GM11168 (cell line): ENCODE measurements at regions not wholly inside any gene's neighbourhood (a gene's known extent, or its start where the extent isn't known, plus 50 kb on each side); places are given as distances from the start of the nearest gene placed in this dataset.

Source experiments
- in situ Hi-C: fragments of 300-500 bp; cut with MboI; formaldehyde crosslinking; loops from one replicate; pipeline ENCODE4 v1.12.0; 2022; ENCODE audit warnings: low sequenced_read_pairs; ENCODE audit not compliant: unreplicated experiment

DNA sequence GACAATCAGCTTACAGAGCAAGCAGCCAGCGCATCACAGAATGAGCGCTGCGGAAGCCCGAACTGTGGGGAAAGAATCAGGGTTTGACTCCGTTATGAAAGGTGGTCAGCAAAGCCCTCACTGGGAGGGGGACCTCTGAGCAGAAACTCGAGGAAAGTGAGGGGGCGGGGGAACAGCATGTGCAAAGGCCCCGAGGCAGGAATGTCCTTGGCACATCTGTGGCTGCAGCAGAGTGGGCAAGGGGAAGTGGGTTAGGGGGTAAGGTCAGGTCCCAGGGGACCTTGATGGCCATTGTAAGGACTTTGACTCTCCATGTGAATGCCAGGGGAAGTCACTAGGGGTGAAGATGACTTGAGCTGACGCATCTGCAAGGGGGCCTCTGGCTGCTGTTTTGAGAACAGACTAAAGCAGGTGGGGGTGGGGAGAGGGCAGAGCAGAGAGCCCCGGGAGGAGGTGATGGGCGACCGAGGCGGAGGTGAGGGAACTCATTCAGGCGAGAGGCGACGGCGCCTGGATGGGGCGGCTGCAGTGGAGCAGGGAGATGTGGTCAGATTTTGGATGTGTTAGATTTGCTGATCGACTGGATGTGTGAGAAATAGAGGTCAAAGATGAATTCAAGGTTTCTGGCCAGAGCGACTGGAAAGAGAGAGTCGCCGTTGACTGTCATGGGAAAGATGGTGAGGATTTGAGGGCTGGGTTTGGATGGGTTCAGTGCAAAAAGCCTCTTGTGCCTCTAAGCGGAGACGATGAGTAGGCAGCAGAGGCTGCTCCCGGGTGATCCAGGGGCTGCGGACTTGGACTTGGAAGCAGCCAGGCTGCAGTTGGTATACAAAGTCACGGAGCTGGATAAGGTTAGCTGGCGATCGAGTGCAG lies 108.0 kb upstream of the ZBTB40 start:
- in situ Hi-C loops: no loop called here

DNA sequence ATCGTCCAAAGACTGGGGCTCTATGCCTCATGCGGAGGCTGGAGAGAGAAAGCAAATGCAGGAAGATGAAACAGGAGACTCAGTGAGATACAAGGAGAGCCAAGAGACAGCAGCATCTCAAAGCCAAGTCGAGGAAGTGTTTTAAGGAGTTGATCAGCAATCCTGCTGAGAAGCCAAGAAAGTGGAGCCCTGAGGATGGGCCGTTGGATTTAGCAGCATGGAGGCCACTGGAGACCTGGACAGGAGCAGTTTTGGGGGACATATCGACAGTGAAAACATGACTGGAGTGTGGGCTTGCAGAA lies 107.4 kb upstream of the ZBTB40 start:
- in situ Hi-C loops: no loop called here

DNA sequence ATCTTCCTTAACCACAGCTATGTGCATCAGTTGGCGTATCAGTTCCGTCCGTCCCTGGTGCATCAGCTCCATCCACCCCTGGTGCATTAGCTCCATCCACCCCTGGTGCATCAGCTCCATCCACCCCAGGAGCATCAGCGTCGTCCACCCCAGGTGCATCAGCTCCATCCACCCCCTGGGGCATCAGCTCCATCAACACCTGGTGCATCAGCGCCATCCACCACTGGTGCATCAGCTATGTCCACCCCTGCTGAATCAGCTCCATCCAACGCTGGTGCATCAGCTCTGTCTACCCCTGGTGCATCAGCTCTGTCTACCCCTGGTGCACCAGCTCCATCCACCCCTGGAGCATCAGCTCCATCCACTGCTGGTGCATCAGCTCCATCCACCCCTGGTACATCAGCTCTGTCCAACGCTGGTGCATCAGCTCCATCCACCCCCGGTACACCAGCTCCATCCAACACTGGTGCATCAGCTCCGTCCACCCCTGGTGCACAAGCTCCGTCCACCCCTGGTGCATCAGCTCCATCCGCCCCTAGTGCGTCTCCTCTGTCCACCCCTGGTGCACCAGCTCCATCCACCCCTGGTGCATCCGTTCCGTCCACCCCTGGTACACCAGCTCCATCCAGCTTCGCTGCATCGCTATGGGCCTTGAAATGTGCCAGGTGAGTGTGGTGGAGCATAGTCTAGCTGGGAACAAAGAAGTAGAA lies 106.6 kb upstream of the ZBTB40 start:
- in situ Hi-C loops: no loop called here

DNA sequence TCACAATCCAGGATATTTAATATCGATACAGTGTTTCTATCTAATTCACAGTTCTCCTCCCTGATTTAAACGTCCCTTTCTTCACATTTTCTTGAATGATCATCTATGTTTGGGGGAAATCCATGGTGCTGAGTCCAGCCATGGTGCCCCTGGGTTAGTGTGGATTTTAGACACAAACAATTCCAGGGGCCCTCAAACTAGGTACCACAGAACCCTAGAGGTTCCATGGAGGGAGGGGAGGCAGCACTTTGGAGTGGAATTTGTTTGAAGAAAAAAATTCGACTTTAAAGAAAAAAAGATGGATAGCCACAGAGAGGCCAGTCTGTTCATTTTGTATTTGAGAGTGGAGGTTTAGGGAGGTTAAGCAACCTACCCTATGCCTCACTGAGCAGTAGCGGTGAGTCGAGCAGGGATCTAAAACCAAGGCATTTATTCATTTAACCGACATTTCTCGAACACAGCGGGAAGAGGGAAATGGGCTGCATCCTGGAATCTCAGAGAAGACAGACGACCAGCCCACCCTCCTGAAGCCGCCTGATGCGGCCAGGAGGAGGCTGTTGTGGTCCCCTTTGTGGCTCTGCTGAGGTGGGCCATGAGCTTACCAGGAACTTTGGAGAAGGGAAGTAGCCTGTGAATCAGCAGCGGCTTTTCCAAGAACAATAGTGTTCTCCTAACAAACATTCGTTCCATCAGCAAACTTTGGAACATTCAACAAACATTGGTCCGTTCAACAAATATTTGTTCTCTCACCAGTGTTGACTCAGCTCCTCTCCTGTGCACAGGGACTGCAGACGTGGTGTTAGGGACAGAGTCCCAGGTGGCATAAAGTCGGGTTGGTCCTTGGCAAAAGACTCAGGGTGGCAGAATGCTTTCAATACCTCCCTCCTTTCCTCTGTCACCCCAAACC lies 103.5 kb upstream of the ZBTB40 start:
- in situ Hi-C loops: no loop called here

DNA sequence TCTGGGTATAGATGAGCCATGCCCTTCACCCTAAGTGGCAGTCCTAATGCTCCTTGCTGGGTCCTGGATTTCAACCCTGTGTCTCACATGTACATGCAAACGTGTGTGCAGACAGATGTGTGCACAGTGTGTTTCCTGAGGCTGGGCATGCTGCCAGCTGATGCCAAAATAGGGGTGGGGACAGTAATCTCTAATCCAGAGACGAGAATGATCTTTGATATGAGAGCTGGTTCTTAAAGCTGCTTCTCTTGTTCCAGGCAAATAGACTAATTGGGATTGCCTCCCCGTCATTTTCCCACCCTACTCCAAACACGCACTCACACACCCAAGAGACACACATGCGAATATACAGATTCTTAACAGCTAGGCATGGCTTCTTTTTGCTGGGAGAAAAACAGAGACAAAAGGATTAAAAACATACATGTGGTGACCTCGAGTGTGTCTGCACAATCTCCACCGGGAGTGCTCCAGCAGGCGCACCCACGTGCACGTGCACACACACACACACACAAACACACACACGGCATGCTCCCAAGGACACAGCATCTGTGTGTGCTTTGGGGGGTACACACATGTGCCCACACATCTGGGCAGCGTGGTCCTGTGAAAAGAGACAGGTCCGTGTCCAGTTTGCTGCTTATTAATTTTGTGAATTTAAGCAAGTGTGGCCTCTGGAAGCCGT lies 102.1 kb upstream of the ZBTB40 start:
- in situ Hi-C loops: no loop called here

DNA sequence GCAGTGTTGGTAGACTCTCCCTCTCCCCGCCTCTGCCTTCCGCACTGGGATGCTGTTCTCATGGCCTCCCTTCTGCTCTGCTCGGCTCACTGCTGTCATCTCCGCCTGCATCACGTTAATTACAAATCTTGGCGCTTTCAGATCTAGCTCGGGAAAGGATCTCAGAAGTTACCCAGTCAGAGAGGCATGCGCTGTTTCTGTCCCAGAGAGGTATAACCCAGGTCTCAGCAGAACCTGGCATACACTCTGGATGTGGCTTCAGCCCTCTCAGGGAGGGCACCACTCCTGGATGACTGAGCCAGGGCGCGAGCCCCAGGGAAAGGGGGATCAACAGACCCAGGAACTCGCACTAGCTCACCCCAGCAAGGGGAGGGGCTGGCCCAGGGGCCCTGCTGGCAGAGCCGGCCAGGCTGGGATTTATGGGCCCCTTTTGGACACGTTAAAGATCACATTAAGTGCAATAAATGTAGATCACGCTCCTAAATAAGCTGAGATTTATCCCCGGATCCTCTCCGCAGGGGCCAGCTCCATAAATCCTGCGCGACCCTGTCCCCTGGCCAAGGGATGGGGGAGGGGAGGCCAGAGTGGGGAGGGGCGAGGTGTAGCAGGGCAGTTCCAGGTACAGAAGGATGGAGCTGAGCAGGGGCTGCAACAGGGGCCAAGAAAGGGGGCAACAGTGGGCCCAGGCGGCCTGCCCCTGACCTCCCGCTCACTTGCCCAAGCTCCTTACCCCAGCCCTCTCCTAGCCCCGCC lies 101.3 kb upstream of the ZBTB40 start:
- in situ Hi-C loops: no loop called here

DNA sequence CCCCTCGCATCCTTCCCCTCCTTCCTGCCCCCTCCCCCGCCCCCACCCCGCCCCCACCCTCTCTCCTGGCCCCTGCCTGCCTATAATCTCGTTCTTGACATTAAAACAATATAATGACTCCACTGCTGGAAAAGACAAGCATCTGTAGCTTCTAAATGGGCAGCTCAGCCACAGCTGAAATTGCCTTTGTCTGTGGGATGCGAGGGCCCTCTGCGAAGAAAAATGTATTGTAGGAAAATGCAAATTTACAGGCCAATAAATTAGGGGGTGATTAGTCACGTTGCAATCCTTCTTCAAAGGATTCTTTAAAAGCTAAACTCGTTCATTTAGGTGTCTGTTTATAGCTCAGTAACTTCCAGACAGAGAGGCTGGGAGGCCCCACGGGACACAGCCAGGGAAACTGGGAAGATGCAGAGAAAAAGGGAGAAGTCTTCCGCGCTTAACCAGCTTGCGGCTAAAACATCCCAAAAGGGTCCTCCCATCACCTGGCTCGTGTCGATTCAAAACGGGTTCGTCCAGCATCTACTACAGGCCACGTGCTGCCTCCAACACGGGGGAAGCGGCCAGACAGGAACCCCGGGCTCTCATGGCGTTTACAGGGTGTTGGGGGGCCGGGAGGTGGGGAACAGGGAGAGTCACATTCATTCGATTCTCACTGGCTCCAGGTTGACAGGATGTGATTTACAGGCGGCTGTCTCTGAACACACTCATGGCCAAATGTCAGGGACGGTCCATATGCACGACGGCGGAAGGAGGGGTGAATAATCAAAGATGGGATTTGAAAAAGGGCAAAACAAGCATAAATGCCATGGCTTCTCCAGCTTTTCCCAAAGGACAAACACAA lies 100.5 kb upstream of the ZBTB40 start:
- in situ Hi-C loops: no loop called here

DNA sequence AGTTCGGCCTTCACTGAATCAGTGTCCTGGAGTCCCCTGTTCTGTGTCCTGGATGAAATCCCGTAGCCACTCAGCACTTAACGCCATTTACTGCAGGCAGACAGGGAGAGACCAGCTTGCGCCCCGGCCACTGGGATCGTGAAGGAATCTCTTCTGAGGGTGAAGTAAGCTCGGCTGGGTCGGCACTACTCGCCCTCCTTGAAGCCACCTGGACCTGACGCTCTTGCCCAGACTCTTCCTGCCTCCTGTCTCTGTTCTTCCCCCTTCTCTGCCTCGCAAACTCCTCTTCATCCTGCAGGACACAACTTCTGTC lies 99.9 kb upstream of the ZBTB40 start:
- in situ Hi-C loops: no loop called here

DNA sequence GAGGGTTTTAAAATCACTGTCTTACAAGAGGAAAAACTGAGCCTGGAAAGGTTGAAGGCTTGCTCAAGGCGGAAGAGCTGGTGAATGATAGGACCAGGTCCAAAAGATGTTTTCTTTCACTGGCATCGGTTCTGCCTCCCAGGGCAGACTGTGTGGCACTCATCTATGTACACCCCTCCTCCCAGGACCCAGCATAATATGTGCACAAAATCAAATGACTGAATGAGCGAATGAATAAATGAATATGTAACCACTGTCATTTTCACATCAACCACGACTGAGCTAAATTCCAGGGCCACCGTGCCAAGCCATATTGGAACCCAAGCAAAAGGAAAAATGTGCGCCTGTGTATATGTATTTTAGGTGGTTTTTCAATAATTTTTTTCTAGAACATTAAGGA lies 99.3 kb upstream of the ZBTB40 start:
- in situ Hi-C loops: no loop called here

DNA sequence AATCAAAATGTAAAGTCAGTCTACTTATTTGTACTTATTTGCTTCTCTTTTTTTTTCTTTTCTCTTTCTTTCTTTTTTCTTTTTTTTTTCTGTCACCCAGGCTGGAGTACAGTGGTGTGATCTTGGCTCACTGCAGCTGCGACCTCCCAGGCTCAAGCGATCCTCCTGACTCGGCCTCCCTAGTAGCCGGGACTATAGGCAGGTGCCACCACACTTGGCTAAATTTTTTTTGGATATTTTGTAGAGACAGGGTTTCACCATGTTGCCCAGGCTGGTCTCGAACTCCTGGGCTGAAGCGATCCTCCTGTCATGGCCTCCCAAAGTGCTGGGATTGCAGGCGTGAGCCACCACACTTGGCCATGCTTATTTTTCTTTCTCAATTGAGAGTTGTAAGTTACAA lies 98.8 kb upstream of the ZBTB40 start:
- in situ Hi-C loops: no loop called here

DNA sequence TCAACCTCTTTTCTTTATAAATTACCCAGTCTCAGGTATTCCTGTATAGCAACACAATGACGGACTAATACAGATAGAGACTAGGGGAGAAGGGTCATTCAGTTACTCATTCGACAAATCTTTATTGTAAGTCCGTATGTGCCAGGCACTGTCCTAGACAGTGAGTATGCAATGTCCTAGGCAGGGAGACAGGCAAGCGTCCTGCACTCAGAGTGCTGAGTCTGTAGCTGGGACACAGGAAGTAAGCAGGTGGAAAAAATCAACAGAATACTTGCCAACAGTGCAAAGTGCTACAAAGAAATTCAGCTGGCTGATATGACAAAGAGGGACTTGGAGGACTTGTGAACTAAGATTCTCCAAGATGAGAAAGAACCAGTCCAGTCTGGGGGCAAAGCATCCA lies 92.2 kb upstream of the ZBTB40 start:
- in situ Hi-C loops: no loop called here

DNA sequence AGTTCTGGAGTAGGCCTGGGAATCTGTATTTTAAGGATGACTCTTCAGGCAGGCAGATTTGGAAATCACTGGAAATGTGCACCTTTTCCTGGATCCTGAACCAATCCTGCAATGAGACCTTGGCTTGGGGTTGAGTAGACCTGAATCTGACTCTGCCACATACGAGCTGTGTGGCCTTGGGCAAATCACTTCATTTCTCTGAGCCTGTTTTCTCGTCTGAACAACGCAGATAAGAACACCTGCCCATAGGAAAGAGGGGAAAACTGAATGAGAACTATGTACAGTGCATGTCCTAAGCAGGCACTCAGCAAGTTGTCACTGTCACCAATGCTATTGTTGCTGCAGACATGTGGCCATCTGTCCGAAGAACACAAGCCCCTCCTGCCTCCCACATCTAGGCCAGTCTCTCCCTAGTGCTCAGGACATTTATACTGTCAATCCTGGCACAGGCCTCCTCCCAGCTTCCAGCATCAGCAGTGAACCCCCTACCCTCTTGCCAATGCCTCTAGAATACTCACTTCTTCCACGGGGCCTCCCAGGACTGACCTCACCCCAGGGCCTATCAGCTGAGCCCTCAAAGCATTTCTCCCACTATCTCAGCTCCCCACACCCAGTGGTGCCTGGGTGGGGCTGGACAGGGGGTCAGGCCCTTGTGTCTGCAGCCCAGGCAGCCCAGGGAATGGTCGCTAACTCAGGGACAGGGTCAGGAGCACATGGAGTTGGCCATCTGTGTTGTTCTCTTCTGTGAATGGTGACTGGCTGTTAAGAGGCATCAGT lies 88.8 kb upstream of the ZBTB40 start:
- in situ Hi-C loops: no loop called here

DNA sequence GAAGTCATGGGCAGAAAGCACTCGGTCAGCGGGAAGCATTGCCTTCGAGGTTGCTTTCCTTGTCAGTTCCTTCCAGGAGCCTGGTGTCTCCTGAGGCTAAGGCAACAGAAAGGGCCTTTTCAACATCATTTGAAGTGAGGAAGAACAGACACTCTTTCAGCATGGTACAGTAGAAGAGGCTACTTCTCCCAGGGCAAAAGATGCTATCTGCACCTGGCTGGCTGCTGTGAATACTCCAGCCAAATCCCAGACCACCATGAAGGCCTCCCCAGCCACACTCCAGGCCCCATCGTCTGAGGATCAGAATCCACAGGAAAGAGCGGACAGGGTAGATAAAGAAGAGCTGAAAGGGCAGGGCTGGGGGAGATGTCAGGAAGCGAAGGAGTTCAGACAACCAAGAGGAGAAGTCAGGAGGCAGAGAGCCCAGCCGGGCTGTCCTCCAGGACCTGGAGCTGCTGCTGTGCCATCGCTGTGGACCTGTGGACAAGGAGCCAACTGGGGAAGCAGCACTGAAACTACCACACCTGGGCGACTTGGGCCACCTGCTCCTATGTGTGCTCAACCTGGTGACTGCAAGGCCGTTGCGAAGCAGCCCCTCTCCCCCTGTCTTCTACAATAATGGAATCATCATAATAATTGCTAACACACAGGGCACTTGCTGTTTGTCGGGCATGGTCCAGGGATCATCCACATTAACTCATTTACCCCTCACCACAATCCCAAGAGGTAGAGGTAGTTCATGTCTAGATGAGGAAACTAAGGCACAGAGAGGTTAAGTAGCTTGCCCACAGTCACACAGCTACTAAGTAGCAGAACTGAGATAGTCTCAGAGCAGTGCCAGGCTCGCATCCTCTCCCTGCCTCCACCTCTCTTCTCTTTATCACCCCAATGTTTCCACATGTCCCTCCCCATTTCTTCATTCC lies 88.0 kb upstream of the ZBTB40 start:
- in situ Hi-C loops: no loop called here

DNA sequence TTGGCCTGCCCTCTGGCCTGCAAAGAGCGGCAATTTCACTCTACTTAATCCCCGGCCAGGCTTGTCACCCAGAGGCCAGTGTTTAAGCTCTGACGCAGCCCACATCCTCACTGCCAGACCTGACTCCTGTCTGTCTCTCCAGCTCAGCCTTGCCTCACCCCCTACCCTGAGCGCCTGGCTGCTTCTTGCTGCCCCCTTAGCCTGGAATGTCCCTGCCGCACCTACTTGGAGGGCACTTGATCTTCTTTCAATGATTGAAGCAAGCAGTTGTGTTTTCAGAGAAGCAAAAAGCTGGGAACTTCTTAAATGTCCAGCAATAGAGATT lies 87.4 kb upstream of the ZBTB40 start:
- in situ Hi-C loops: no loop called here

DNA sequence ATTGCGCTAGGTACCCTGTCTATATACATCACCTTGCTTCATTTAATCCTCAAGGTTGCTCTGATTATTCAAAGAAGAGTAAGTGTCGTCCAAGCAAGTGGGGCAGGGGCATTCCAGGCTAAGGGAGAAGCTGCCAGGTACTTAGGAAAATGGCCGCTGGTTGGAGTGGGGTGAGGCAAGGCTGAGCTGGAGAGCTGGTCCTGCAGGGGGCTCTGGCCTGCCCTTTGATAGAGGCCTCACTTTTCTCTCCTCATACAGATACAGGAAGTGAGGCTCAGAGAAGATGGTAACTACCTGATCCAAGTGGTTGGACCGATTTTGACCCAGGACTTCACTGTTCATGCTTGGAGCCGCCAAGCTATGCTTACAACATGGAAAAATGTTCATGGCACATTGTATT lies 86.9 kb upstream of the ZBTB40 start:
- in situ Hi-C loops: no loop called here

DNA sequence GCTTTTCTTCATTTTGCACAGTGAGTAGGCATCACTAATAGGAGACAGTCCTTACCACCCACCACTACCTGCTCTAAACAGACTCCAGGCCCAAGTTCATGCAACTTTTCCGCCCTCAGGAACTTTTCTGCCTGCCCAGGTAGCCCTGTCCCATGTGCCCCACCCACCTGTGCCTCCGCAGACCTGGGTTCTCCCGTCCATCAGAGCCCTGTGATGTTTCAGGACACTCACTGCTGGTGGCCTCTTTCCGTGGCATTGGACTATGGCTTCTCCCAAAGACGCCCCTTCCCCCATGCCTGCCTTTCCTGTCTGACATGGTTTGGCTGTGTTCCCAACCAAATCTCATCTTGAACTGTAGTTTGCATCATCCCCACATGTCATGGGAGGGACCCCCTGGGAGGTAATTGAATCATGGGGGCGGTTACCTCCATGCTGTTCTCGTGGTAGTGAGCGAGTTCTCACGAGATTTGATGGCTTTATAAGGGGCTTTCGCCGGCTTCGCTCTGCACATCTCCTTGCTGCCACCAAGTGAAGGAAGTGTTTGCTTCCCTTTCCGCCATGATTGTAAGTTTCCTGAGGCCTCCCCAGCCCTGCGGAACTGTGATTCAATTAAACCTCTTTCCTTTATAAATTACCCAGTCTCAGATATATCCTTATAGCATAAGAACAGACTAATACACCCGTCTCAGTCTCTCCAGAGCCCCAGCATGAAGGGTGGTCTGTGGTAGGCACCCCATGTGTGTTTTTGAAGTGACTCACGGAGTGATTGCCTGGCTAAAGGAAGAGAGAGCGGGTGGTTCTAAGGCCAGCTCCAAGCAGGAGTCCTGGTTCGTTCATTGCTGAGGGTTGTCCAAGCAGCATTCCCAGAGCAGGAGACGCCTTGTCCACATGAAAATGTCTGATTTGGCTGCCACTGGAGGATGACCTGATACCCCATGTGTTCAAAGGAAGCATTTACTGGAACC lies 86.0 kb upstream of the ZBTB40 start:
- in situ Hi-C loops: no loop called here
